ENCODE measurements at regions not wholly inside any gene's neighbourhood (a gene's known extent, or its start where the extent isn't known, plus 50 kb on each side); places are given as distances from the start of the nearest gene placed in this dataset.

DNA sequence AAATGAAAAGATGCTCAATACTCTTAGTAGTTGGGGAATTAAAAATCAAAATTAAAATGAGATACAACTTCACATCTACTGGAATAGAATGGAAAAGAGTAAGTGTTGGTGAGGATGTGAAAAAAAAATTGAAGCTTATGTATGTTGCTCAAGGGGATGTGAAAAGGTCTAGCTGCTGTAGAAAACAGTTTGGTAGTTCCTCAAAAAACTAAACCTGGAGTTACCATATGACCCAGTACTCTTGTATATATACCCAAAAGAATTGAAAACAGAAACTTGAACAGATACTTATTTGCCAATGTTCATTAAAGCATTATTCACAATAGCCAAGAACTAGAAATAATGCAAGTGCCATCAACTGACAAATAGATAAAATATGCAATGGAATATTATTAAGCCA, 208.4 kb downstream of the FIGN start:
- TF ChIP-seq, protein P1, sequence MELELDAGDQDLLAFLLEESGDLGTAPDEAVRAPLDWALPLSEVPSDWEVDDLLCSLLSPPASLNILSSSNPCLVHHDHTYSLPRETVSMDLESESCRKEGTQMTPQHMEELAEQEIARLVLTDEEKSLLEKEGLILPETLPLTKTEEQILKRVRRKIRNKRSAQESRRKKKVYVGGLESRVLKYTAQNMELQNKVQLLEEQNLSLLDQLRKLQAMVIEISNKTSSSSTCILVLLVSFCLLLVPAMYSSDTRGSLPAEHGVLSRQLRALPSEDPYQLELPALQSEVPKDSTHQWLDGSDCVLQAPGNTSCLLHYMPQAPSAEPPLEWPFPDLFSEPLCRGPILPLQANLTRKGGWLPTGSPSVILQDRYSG (tag; conservative IDR thresholded peaks at IDR 0.05; ENCODE audit: low read depth), result no peak
- TF ChIP-seq, protein P2, sequence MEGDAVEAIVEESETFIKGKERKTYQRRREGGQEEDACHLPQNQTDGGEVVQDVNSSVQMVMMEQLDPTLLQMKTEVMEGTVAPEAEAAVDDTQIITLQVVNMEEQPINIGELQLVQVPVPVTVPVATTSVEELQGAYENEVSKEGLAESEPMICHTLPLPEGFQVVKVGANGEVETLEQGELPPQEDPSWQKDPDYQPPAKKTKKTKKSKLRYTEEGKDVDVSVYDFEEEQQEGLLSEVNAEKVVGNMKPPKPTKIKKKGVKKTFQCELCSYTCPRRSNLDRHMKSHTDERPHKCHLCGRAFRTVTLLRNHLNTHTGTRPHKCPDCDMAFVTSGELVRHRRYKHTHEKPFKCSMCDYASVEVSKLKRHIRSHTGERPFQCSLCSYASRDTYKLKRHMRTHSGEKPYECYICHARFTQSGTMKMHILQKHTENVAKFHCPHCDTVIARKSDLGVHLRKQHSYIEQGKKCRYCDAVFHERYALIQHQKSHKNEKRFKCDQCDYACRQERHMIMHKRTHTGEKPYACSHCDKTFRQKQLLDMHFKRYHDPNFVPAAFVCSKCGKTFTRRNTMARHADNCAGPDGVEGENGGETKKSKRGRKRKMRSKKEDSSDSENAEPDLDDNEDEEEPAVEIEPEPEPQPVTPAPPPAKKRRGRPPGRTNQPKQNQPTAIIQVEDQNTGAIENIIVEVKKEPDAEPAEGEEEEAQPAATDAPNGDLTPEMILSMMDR (IDR thresholded peaks at IDR 0.05 in 2 of 3, conservative IDR thresholded peaks at IDR 0.05 in 1 of 3; ENCODE audit: insufficient read depth in 2 of 3, low read depth in 1 of 3, low read length in 3 of 3), result no peak
- no peak for TF ChIP-seq CHD2 (IDR thresholded peaks at IDR 0.05; ENCODE audit: low read depth, low read length)
